WTC11 (cell line): ENCODE measurements at regions not wholly inside any gene's neighbourhood (a gene's known extent, or its start where the extent isn't known, plus 50 kb on each side); places are given as distances from the start of the nearest gene placed in this dataset.

Experiments
- JUN ChIP-seq: sonication (generic); formaldehyde crosslinking; IDR thresholded peaks from 2 replicates; pipeline ENCODE4 v1.8.0; 2023; ENCODE audit warnings: mild to moderate bottlenecking, missing genetic modification reagents
- USF2 ChIP-seq: sonication (generic); formaldehyde crosslinking; IDR thresholded peaks from 2 replicates; pipeline ENCODE4 v1.8.1; 2023; ENCODE audit warnings: mild to moderate bottlenecking, missing genetic modification reagents, moderate library complexity
- ZNF512 ChIP-seq: sonication (generic); formaldehyde crosslinking; IDR thresholded peaks from 2 replicates; pipeline ENCODE4 v1.8.1; 2022; ENCODE audit warnings: missing genetic modification reagents, borderline replicate concordance
- TF ChIP-seq, protein P1 (sequence below): fragments of 200-600 bp; IDR thresholded peaks from 2 replicates; pipeline ENCODE4 v1.8.0; 2022; ENCODE audit warnings: antibody characterized with exemption
- TF ChIP-seq, protein P2 (sequence below): sonication (generic); formaldehyde crosslinking; IDR thresholded peaks from 2 replicates; pipeline ENCODE4 v1.8.0; 2022; ENCODE audit warnings: missing genetic modification reagents

DNA sequence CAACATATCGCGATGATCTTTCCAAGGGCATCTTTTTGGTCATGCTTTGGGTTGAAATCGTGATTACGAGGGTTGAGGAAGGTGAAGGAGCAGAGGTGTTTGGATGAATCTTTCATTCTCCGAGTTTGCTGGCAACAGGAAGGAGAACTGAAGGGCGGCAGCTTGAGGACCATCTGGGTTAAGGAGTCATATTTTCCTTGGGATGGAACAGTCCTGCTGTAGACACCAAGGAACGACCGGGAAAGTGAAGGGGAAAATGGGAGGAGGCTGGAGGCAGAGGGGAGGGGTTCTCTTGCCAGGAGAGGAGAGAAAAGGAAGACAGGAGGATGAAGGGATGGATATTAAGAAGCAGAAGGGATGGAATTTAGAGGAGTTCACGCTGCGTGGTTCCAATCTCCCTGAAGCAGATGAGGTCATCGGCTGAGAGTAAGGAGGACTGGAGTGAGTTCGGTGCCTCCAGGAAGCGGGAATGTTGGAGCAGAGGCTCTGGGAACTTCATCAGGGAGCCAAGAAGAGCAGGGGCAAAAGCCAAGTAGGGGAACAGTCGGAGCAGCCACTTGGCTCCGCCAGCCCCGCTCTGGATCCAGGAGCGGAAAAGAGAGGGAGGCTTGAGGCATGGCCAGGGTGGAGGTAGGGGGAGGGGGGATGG is 116.6 kb upstream of the GALNT17 start:
- TF ChIP-seq USF2 (CRISPR knock-in tag) (no peak), ZNF512 (CRISPR knock-in tag) (no peak), JUN (no peak)
- TF ChIP-seq, protein P1, sequence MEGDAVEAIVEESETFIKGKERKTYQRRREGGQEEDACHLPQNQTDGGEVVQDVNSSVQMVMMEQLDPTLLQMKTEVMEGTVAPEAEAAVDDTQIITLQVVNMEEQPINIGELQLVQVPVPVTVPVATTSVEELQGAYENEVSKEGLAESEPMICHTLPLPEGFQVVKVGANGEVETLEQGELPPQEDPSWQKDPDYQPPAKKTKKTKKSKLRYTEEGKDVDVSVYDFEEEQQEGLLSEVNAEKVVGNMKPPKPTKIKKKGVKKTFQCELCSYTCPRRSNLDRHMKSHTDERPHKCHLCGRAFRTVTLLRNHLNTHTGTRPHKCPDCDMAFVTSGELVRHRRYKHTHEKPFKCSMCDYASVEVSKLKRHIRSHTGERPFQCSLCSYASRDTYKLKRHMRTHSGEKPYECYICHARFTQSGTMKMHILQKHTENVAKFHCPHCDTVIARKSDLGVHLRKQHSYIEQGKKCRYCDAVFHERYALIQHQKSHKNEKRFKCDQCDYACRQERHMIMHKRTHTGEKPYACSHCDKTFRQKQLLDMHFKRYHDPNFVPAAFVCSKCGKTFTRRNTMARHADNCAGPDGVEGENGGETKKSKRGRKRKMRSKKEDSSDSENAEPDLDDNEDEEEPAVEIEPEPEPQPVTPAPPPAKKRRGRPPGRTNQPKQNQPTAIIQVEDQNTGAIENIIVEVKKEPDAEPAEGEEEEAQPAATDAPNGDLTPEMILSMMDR = no peak
- TF ChIP-seq, protein P2, sequence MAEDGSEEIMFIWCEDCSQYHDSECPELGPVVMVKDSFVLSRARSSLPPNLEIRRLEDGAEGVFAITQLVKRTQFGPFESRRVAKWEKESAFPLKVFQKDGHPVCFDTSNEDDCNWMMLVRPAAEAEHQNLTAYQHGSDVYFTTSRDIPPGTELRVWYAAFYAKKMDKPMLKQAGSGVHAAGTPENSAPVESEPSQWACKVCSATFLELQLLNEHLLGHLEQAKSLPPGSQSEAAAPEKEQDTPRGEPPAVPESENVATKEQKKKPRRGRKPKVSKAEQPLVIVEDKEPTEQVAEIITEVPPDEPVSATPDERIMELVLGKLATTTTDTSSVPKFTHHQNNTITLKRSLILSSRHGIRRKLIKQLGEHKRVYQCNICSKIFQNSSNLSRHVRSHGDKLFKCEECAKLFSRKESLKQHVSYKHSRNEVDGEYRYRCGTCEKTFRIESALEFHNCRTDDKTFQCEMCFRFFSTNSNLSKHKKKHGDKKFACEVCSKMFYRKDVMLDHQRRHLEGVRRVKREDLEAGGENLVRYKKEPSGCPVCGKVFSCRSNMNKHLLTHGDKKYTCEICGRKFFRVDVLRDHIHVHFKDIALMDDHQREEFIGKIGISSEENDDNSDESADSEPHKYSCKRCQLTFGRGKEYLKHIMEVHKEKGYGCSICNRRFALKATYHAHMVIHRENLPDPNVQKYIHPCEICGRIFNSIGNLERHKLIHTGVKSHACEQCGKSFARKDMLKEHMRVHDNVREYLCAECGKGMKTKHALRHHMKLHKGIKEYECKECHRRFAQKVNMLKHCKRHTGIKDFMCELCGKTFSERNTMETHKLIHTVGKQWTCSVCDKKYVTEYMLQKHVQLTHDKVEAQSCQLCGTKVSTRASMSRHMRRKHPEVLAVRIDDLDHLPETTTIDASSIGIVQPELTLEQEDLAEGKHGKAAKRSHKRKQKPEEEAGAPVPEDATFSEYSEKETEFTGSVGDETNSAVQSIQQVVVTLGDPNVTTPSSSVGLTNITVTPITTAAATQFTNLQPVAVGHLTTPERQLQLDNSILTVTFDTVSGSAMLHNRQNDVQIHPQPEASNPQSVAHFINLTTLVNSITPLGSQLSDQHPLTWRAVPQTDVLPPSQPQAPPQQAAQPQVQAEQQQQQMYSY = no peak
